ENCODE measurements at regions not wholly inside any gene's neighbourhood (a gene's known extent, or its start where the extent isn't known, plus 50 kb on each side); places are given as distances from the start of the nearest gene placed in this dataset.

DNA sequence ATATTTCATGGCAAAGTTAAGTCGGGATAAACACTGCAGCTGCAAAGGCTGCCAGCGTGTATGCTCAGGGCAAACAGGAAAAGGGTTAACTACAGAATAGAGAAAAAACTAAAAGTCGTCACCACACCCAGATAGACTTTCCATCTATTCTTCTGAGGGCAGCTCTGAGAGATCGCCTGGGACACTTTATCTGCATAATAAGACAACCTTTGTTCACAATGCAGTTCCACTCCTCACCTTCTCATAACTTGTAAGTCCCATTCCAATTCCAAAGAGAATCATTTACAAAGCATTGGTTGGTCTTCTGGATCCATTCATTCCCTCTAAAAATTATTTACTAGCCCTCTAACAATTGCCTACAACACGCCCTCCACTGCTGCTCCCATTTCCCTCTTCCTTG, 437.4 kb downstream of the RND3 start:
- H3K9me3 Mint-ChIP-seq (ENCODE audit: unreplicated experiment): no peaks in the 10 kb centered on the region

DNA sequence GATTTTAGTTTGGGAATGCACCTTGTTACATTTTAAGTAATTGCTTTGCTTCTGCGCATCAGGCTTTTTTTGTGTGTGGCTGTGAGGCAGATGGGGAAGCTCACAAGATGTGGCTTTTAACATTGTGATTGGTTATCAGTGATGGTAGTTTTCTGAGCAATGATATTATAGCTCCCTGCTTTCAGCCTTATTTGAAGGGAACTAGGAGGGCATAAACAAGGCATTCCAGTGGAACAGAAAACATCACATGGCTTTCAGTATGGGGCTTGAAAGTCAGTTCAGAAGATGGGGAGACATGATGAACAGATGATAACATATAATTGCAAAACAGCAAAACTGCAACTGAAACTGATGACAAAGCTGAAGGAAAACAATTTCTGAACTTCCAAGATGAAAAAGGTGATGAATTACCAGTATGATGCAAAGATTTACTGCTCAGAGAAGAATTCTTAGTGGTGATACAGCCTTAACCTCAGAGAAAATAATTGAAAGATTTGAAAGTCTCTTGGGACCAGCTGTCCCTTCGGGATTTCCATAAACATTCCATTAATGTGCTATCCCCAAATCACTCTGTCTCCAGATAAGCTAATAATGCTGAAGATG, 439.7 kb downstream of the RND3 start:
- Mint-ChIP-seq H3K9me3 (ENCODE audit: unreplicated experiment) (no peaks in the 10 kb centered on the region), H3K27me3 (ENCODE audit: unreplicated experiment) (no peaks in the 10 kb centered on the region), H3K36me3 (ENCODE audit: low read depth, unreplicated experiment) (no peaks in the 10 kb centered on the region), H3K27ac (ENCODE audit: unreplicated experiment) (no peak overlapping the region), H3K4me3 (ENCODE audit: unreplicated experiment) (no peak overlapping the region), H3K4me1 (ENCODE audit: unreplicated experiment) (peaks cover 6% of the 10 kb centered on the region)
- TF ChIP-seq, protein P1, sequence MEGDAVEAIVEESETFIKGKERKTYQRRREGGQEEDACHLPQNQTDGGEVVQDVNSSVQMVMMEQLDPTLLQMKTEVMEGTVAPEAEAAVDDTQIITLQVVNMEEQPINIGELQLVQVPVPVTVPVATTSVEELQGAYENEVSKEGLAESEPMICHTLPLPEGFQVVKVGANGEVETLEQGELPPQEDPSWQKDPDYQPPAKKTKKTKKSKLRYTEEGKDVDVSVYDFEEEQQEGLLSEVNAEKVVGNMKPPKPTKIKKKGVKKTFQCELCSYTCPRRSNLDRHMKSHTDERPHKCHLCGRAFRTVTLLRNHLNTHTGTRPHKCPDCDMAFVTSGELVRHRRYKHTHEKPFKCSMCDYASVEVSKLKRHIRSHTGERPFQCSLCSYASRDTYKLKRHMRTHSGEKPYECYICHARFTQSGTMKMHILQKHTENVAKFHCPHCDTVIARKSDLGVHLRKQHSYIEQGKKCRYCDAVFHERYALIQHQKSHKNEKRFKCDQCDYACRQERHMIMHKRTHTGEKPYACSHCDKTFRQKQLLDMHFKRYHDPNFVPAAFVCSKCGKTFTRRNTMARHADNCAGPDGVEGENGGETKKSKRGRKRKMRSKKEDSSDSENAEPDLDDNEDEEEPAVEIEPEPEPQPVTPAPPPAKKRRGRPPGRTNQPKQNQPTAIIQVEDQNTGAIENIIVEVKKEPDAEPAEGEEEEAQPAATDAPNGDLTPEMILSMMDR (IDR thresholded peaks at IDR 0.05; ENCODE audit: unreplicated experiment): no peak
- no peak for DNase-seq (ENCODE audit: low spot score)

More for the DNA sequence above, 437.4 kb downstream of the RND3 start:
- H3K36me3 Mint-ChIP-seq (ENCODE audit: low read depth, unreplicated experiment): no peaks in the 10 kb centered on the region
- peaks cover 6% of the 10 kb centered on the region for H3K4me1 Mint-ChIP-seq (ENCODE audit: unreplicated experiment)
- TF ChIP-seq, protein P1 (IDR thresholded peaks at IDR 0.05; ENCODE audit: unreplicated experiment): no peak
- DNase-seq (ENCODE audit: low spot score): no peak
- H3K4me3 Mint-ChIP-seq (ENCODE audit: unreplicated experiment): no peak overlapping the region
- no peak overlapping the region for H3K27ac Mint-ChIP-seq (ENCODE audit: unreplicated experiment)
- no peaks in the 10 kb centered on the region for H3K27me3 Mint-ChIP-seq (ENCODE audit: unreplicated experiment)

DNA sequence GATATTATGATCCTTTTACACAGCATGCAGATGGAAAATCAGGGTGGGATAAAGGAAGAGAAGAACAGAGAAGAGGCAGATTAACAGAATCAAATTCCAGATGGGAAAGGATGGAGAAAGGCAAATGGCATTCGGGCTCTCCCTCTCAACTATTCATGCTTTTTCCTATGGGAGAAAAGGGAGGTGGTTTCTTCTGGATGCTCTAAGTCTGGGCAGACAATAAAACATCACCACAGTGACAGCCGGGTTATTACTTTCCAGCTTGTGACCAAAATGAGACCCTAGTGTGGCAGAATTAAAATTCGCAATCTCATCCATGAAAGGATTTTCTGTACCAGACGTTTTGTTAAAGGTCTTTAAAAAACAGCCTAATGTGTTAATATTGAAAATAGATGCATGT, 440.7 kb downstream of the RND3 start:
- TF ChIP-seq, protein P1 (IDR thresholded peaks at IDR 0.05; ENCODE audit: unreplicated experiment): no peak
- Mint-ChIP-seq H3K36me3 (ENCODE audit: low read depth, unreplicated experiment) (no peaks in the 10 kb centered on the region), H3K27ac (ENCODE audit: unreplicated experiment) (no peak overlapping the region), H3K4me1 (ENCODE audit: unreplicated experiment) (peaks cover 6% of the 10 kb centered on the region), H3K9me3 (ENCODE audit: unreplicated experiment) (no peaks in the 10 kb centered on the region), H3K27me3 (ENCODE audit: unreplicated experiment) (no peaks in the 10 kb centered on the region), H3K4me3 (ENCODE audit: unreplicated experiment) (no peak overlapping the region)
- DNase-seq (ENCODE audit: low spot score): no peak

DNA sequence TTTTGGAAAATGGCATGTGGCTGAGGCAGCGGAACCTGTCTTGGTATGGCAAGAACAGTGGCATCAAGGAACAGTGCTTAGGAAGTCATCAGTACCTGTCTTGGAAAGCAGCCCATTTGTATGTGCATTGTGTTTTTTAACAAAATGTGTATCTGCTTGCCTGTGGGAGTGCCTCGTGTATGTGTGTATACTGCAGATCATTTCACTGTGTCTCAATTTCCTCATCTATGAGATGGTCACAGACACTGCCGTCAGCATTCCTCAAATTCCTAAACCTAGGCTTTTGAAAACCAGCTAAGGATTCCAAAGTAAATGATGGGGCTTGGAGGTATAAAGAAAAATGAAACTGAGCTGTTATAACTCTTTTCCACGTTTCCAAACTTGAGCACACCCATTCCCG, 441.3 kb downstream of the RND3 start:
- no peaks in the 10 kb centered on the region for H3K36me3 Mint-ChIP-seq (ENCODE audit: low read depth, unreplicated experiment)
- H3K27me3 Mint-ChIP-seq (ENCODE audit: unreplicated experiment): no peaks in the 10 kb centered on the region
- no peaks in the 10 kb centered on the region for H3K9me3 Mint-ChIP-seq (ENCODE audit: unreplicated experiment)
- no peak overlapping the region for H3K27ac Mint-ChIP-seq (ENCODE audit: unreplicated experiment)
- no peak for DNase-seq (ENCODE audit: low spot score)
- TF ChIP-seq, protein P1 (IDR thresholded peaks at IDR 0.05; ENCODE audit: unreplicated experiment): no peak
- no peak overlapping the region for H3K4me3 Mint-ChIP-seq (ENCODE audit: unreplicated experiment)
- H3K4me1 Mint-ChIP-seq (ENCODE audit: unreplicated experiment): peaks cover 6% of the 10 kb centered on the region

DNA sequence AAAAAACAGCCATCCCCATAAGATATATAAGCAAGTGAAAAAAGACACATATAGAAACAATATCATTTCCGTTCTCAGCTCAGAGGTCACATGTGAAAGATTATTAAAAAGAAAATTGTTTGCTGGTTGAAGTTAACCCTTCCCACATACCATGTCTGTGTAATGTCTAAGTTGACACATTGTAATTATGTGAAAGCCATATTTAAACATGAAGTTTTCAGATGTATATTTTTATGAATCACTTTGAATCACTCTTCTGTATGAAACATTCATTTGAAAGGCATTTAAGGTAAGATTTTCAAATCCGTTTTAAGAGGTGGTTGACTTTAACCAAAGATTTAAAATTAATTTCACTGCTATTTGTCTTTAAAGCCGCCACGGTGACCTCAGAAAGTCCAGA, 441.9 kb downstream of the RND3 start:
- H3K27me3 Mint-ChIP-seq (ENCODE audit: unreplicated experiment): no peaks in the 10 kb centered on the region
- no peak overlapping the region for H3K27ac Mint-ChIP-seq (ENCODE audit: unreplicated experiment)
- H3K36me3 Mint-ChIP-seq (ENCODE audit: low read depth, unreplicated experiment): no peaks in the 10 kb centered on the region
- peaks cover 6% of the 10 kb centered on the region for H3K4me1 Mint-ChIP-seq (ENCODE audit: unreplicated experiment)
- no peaks in the 10 kb centered on the region for H3K9me3 Mint-ChIP-seq (ENCODE audit: unreplicated experiment)
- TF ChIP-seq, protein P1 (IDR thresholded peaks at IDR 0.05; ENCODE audit: unreplicated experiment): no peak
- H3K4me3 Mint-ChIP-seq (ENCODE audit: unreplicated experiment): no peak overlapping the region
- DNase-seq (ENCODE audit: low spot score): no peak
